Endodermal cell (in vitro differentiated cells): ENCODE measurements at regions not wholly inside any gene's neighbourhood (a gene's known extent, or its start where the extent isn't known, plus 50 kb on each side); places are given as distances from the start of the nearest gene placed in this dataset.
A peak's percentile ranks its signal among the peaks of the same experiment; 100 is the strongest.

ENCODE experiments used
- DNase-seq: peaks from one replicate; pipeline ENCODE4 v3.0.0-alpha.2; 2017
- H3K27ac ChIP-seq: 2 replicates; pipeline ENCODE4 v1.5.1; 2013; ENCODE audit warnings: mild to moderate bottlenecking, low read depth, low read length, moderate library complexity
- H3K27me3 ChIP-seq: 2 replicates; pipeline ENCODE4 v1.6.1; 2013; ENCODE audit warnings: mild to moderate bottlenecking, low read length, moderate library complexity; ENCODE audit not compliant: insufficient read depth, control insufficient read depth, poor library complexity, severe bottlenecking
- H3K36me3 ChIP-seq: 2 replicates; pipeline ENCODE4 v1.7.0; 2013; ENCODE audit warnings: mild to moderate bottlenecking, low read length, moderate library complexity; ENCODE audit not compliant: control insufficient read depth, insufficient read depth
- H3K4me1 ChIP-seq: one replicate; pipeline ENCODE4 v1.7.0; 2013; ENCODE audit warnings: low read length; ENCODE audit not compliant: control insufficient read depth, insufficient read depth
- H3K4me3 ChIP-seq: 2 replicates; pipeline ENCODE4 v1.5.1; 2013; ENCODE audit warnings: mild to moderate bottlenecking, low read length, moderate library complexity
- H3K9ac ChIP-seq: 2 replicates; pipeline ENCODE4 v1.6.1; 2013; ENCODE audit warnings: mild to moderate bottlenecking, low read length, moderate library complexity; ENCODE audit not compliant: poor library complexity, severe bottlenecking; ENCODE audit errors: extremely low read depth
- H3K9me3 ChIP-seq: 2 replicates; pipeline ENCODE4 v1.6.1; 2013; ENCODE audit warnings: mild to moderate bottlenecking, low read length, moderate library complexity; ENCODE audit not compliant: control insufficient read depth
- H3K27ac Mint-ChIP-seq: 2 replicates; pipeline ENCODE4 v1.8.0; 2020; ENCODE audit warnings: mixed read lengths
- H3K27me3 Mint-ChIP-seq: 2 replicates; pipeline ENCODE4 v1.8.0; 2021; ENCODE audit warnings: mild to moderate bottlenecking, mixed read lengths; ENCODE audit not compliant: insufficient read depth
- H3K36me3 Mint-ChIP-seq: 2 replicates; pipeline ENCODE4 v1.8.0; 2020; ENCODE audit warnings: low read depth, mixed read lengths
- H3K4me1 Mint-ChIP-seq: 2 replicates; pipeline ENCODE4 v1.8.0; 2020; ENCODE audit warnings: mixed read lengths
- H3K4me3 Mint-ChIP-seq: 2 replicates; pipeline ENCODE4 v1.8.0; 2020; ENCODE audit warnings: mild to moderate bottlenecking, moderate library complexity, mixed read lengths
- H3K9me3 Mint-ChIP-seq: 2 replicates; pipeline ENCODE4 v1.8.0; 2020; ENCODE audit warnings: mild to moderate bottlenecking, mixed read lengths
- WGBS, 2 experiments: methylation state at CpG; one replicate each; pipeline versions ENCODE4 v1.1.5 to v1.1.7; 2013; ENCODE audit warnings: missing lambda C conversion rate in 2 of 2, mixed read lengths in 1 of 2; ENCODE audit not compliant: insufficient coverage in 1 of 2, insufficient read length in 1 of 2; 5-methylcytosine and 5-hydroxymethylcytosine counted together
- TF ChIP-seq, protein P1 (sequence below): fragments of 200-600 bp; sonication (generic); conservative IDR thresholded peaks from 2 replicates; pipeline ENCODE4 v1.5.0; 2021; ENCODE audit warnings: antibody characterized with exemption, mild to moderate bottlenecking

DNA sequence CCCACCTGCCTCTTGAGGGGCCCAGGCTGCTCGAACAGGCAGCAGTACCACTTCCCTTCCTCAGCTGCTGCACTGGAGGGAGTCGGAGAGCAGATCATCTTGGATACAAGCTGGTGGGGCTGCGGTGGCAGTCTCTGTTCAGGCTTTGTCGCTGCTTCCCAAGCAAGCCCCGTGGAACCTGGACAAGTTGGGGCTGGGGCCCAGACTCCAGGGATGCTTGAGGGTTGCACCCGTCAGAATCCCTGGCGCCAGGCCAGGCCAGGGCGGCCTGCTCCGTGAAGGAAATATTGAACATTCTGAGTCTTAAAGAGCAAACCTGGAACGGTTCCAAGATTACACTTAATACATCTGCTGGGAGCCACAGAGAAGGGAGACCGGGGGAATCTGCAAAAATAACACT is 310.1 kb upstream of the SORL1-AS1 start:
- no peaks in the 10 kb centered on the region for H3K36me3 Mint-ChIP-seq

GRCh38 chr11:121761186-121761585 is 308.4 kb upstream of the SORL1-AS1 start:
- Histone ChIP-seq H3K27me3 (no peaks in the 10 kb centered on the region), H3K9ac (no peak overlapping the region), H3K9me3 (no peaks in the 10 kb centered on the region), H3K27ac (no peak overlapping the region), H3K4me3 (no peak overlapping the region), H3K4me1 (peaks cover 9% of the 10 kb centered on the region), H3K36me3 (no peaks in the 10 kb centered on the region)
- DNase-seq, result no peak
- TF ChIP-seq, protein P1, sequence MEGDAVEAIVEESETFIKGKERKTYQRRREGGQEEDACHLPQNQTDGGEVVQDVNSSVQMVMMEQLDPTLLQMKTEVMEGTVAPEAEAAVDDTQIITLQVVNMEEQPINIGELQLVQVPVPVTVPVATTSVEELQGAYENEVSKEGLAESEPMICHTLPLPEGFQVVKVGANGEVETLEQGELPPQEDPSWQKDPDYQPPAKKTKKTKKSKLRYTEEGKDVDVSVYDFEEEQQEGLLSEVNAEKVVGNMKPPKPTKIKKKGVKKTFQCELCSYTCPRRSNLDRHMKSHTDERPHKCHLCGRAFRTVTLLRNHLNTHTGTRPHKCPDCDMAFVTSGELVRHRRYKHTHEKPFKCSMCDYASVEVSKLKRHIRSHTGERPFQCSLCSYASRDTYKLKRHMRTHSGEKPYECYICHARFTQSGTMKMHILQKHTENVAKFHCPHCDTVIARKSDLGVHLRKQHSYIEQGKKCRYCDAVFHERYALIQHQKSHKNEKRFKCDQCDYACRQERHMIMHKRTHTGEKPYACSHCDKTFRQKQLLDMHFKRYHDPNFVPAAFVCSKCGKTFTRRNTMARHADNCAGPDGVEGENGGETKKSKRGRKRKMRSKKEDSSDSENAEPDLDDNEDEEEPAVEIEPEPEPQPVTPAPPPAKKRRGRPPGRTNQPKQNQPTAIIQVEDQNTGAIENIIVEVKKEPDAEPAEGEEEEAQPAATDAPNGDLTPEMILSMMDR, result no peak
- Mint-ChIP-seq H3K4me1 (peaks cover 7% of the 10 kb centered on the region), H3K36me3 (no peaks in the 10 kb centered on the region), H3K4me3 (no peak overlapping the region), H3K27me3 (no peaks in the 10 kb centered on the region), H3K27ac (no peak overlapping the region), H3K9me3 (no peaks in the 10 kb centered on the region)
- WGBS, 2 experiments, result 92 to 93% methylated on average over 2 of the region's 2 CpGs

More for the DNA sequence above, 310.1 kb upstream of the SORL1-AS1 start:
- H3K27ac Mint-ChIP-seq, result no peak overlapping the region
- H3K9me3 ChIP-seq, result no peaks in the 10 kb centered on the region
- TF ChIP-seq, protein P1, result peak; percentile 51
- H3K4me3 Mint-ChIP-seq, result no peak overlapping the region
- no peak overlapping the region for H3K9ac ChIP-seq
- DNase-seq, result peak; percentile 62
- H3K4me3 ChIP-seq, result no peak overlapping the region
- H3K4me1 Mint-ChIP-seq, result peaks cover 7% of the 10 kb centered on the region
- H3K27me3 ChIP-seq, result no peaks in the 10 kb centered on the region
- H3K27me3 Mint-ChIP-seq, result no peaks in the 10 kb centered on the region
- WGBS, 2 experiments, result 92 to 93% methylated on average over 5 to 11 of the region's 11 CpGs
- no peaks in the 10 kb centered on the region for H3K36me3 ChIP-seq
- peaks cover 9% of the 10 kb centered on the region for H3K4me1 ChIP-seq
- no peak overlapping the region for H3K27ac ChIP-seq
- no peaks in the 10 kb centered on the region for H3K9me3 Mint-ChIP-seq

- peak; percentile 54 for DNase-seq
- no peaks in the 10 kb centered on the region for H3K9me3 ChIP-seq
- Mint-ChIP-seq H3K36me3 (no peaks in the 10 kb centered on the region), H3K27me3 (no peaks in the 10 kb centered on the region), H3K27ac (no peak overlapping the region), H3K4me3 (no peak overlapping the region), H3K4me1 (peaks cover 11% of the 10 kb centered on the region), H3K9me3 (no peaks in the 10 kb centered on the region)
- no peaks in the 10 kb centered on the region for H3K4me1 ChIP-seq
- no peaks in the 10 kb centered on the region for H3K36me3 ChIP-seq
- H3K9ac ChIP-seq, result no peak overlapping the region
- no peak overlapping the region for H3K4me3 ChIP-seq
- H3K27ac ChIP-seq, result no peak overlapping the region
- H3K27me3 ChIP-seq, result no peaks in the 10 kb centered on the region
- TF ChIP-seq, protein P1, result no peak
- WGBS, 2 experiments, result 69 to 70% methylated on average over 6 of the region's 6 CpGs
Measured at GRCh38 chr11:121757480-121758125, 304.8 kb upstream of the SORL1-AS1 start.
